ENCODE measurements at regions not wholly inside any gene's neighbourhood (a gene's known extent, or its start where the extent isn't known, plus 50 kb on each side); places are given as distances from the start of the nearest gene placed in this dataset.

- TF ChIP-seq MAX (IDR thresholded peaks at IDR 0.05; ENCODE audit: low read depth, low read length), result no peak
- TF ChIP-seq, protein P1, sequence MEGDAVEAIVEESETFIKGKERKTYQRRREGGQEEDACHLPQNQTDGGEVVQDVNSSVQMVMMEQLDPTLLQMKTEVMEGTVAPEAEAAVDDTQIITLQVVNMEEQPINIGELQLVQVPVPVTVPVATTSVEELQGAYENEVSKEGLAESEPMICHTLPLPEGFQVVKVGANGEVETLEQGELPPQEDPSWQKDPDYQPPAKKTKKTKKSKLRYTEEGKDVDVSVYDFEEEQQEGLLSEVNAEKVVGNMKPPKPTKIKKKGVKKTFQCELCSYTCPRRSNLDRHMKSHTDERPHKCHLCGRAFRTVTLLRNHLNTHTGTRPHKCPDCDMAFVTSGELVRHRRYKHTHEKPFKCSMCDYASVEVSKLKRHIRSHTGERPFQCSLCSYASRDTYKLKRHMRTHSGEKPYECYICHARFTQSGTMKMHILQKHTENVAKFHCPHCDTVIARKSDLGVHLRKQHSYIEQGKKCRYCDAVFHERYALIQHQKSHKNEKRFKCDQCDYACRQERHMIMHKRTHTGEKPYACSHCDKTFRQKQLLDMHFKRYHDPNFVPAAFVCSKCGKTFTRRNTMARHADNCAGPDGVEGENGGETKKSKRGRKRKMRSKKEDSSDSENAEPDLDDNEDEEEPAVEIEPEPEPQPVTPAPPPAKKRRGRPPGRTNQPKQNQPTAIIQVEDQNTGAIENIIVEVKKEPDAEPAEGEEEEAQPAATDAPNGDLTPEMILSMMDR (IDR thresholded peaks at IDR 0.05 in 2 of 3, conservative IDR thresholded peaks at IDR 0.05 in 1 of 3; ENCODE audit: control insufficient read depth in 2 of 3, extremely low read depth in 1 of 3, insufficient read depth in 1 of 3, low read depth in 3 of 3, low read length in 3 of 3), result no peak
- TF ChIP-seq EP300 (IDR thresholded peaks at IDR 0.05; ENCODE audit: borderline replicate concordance in 1 of 2, control insufficient read depth in 1 of 2, low read depth in 2 of 2, low read length in 2 of 2), result no peak
- no peak for TF ChIP-seq EZH2 (IDR thresholded peaks at IDR 0.05; ENCODE audit: borderline replicate concordance, control insufficient read depth, low read depth, low read length)
- TF ChIP-seq HCFC1 (IDR thresholded peaks at IDR 0.05; ENCODE audit: low read length), result no peak
- TF ChIP-seq CEBPB (IDR thresholded peaks at IDR 0.05; ENCODE audit: borderline replicate concordance in 1 of 2, low read depth in 2 of 2, low read length in 2 of 2), result no peak
- TF ChIP-seq RAD21 (IDR thresholded peaks at IDR 0.05; ENCODE audit: insufficient read depth, low read depth, low read length), result no peak
- no peak for TF ChIP-seq POLR2A (IDR thresholded peaks at IDR 0.05; ENCODE audit: low read depth, low read length)
- TF ChIP-seq MTA2 (IDR thresholded peaks at IDR 0.05; ENCODE audit: low read depth), result no peak
- TF ChIP-seq, protein P2, sequence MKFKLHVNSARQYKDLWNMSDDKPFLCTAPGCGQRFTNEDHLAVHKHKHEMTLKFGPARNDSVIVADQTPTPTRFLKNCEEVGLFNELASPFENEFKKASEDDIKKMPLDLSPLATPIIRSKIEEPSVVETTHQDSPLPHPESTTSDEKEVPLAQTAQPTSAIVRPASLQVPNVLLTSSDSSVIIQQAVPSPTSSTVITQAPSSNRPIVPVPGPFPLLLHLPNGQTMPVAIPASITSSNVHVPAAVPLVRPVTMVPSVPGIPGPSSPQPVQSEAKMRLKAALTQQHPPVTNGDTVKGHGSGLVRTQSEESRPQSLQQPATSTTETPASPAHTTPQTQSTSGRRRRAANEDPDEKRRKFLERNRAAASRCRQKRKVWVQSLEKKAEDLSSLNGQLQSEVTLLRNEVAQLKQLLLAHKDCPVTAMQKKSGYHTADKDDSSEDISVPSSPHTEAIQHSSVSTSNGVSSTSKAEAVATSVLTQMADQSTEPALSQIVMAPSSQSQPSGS (IDR thresholded peaks at IDR 0.05; ENCODE audit: low read length), result no peak
Measured at GRCh38 chr5:85967681-85968080, 650.1 kb upstream of the COX7C start.
